HEK293 (cell line): ENCODE measurements at regions not wholly inside any gene's neighbourhood (a gene's known extent, or its start where the extent isn't known, plus 50 kb on each side); places are given as distances from the start of the nearest gene placed in this dataset.

Source experiments
- CTCF ChIA-PET: fragments of 350-600 bp; formaldehyde crosslinking; extraction: SDS; loops from one replicate; lab custom pipeline; 2021; ENCODE audit warnings: antibody characterized with exemption; lab: Yijun Ruan, JAX
- POLR2A ChIA-PET: fragments of 300-600 bp; formaldehyde crosslinking; extraction: SDS; loops from one replicate; lab custom pipeline; 2020; ENCODE audit warnings: antibody characterized with exemption, inconsistent platforms; lab: Yijun Ruan, JAX
- H3K27ac ChIP-seq: fragments of 200-500 bp; sonication (Bioruptor generic); 2 replicates; pipeline ENCODE4 v1.5.1; 2014; ENCODE audit warnings: low read depth, low read length, control low read depth, inconsistent platforms; ENCODE audit errors: extremely low read depth
- H3K36me3 ChIP-seq, 2 experiments: fragments of 200-500 bp in 1 of 2; sonication (Bioruptor generic) in 1 of 2; 1 replicate in 1 of 2; 2 replicates in 1 of 2; pipeline ENCODE4 v1.5.1; 2014 to 2017; ENCODE audit warnings: inconsistent platforms in 2 of 2, low read length in 2 of 2; ENCODE audit not compliant: control insufficient read depth in 2 of 2, insufficient read depth in 1 of 2
- H3K4me1 ChIP-seq: fragments of 200-500 bp; sonication (Bioruptor generic); 2 replicates; pipeline ENCODE4 v1.5.1; 2014; ENCODE audit warnings: mild to moderate bottlenecking, low read length, inconsistent platforms; ENCODE audit not compliant: control insufficient read depth, insufficient read depth
- H3K4me3 ChIP-seq: 2 replicates; pipeline ENCODE4 v1.5.1; 2011; ENCODE audit warnings: low read depth, mild to moderate bottlenecking, control low read depth, low read length, moderate library complexity
- H3K9me3 ChIP-seq: fragments of 200-500 bp; sonication (Bioruptor generic); 2 replicates; pipeline ENCODE4 v1.5.1; 2014; ENCODE audit warnings: low read depth, low read length, inconsistent platforms; ENCODE audit not compliant: control insufficient read depth, insufficient read depth
- OVOL3 ChIP-seq: fragments of 450-650 bp; formaldehyde crosslinking; IDR thresholded peaks from 2 replicates; pipeline ENCODE4 v1.5.1; 2016; ENCODE audit warnings: missing biosample characterization, missing genetic modification characterization
- SP3 ChIP-seq: fragments of 450-650 bp; formaldehyde crosslinking; IDR thresholded peaks from 2 replicates; pipeline ENCODE4 v1.5.1; 2016; ENCODE audit warnings: missing biosample characterization, missing genetic modification characterization
- TCF7L2 ChIP-seq: IDR thresholded peaks from 2 replicates; pipeline ENCODE4 v1.6.1; 2011; ENCODE audit warnings: low read depth, mild to moderate bottlenecking, inconsistent platforms, low read length, moderate library complexity, borderline replicate concordance
- WT1 ChIP-seq: fragments of 450-650 bp; formaldehyde crosslinking; IDR thresholded peaks from 2 replicates; pipeline ENCODE4 v1.5.1; 2016; ENCODE audit warnings: missing biosample characterization, missing genetic modification characterization
- ZBTB7A ChIP-seq: fragments of 450-650 bp; formaldehyde crosslinking; IDR thresholded peaks from 2 replicates; pipeline ENCODE4 v1.5.1; 2016; ENCODE audit warnings: low read depth, missing biosample characterization, missing genetic modification characterization
- ZBTB8A ChIP-seq: fragments of 450-650 bp; formaldehyde crosslinking; IDR thresholded peaks from 2 replicates; pipeline ENCODE4 v1.5.1; 2016; ENCODE audit warnings: missing biosample characterization, missing genetic modification characterization
- ZNF138 ChIP-seq: fragments of 450-650 bp; formaldehyde crosslinking; IDR thresholded peaks from 2 replicates; pipeline ENCODE4 v1.5.1; 2016; ENCODE audit warnings: missing biosample characterization, missing genetic modification characterization, borderline replicate concordance
- ZNF184 ChIP-seq: fragments of 450-650 bp; IDR thresholded peaks from 2 replicates; pipeline ENCODE4 v1.5.1; 2018; ENCODE audit warnings: missing biosample characterization, mild to moderate bottlenecking, missing genetic modification characterization
- ZNF248 ChIP-seq: fragments of 450-650 bp; formaldehyde crosslinking; IDR thresholded peaks from 2 replicates; pipeline ENCODE4 v1.5.1; 2017; ENCODE audit warnings: missing biosample characterization, missing genetic modification characterization
- ZNF266 ChIP-seq: fragments of 450-650 bp; formaldehyde crosslinking; IDR thresholded peaks from 2 replicates; pipeline ENCODE4 v1.5.1; 2016; ENCODE audit warnings: missing biosample characterization, missing genetic modification characterization, low read depth
- ZNF280D ChIP-seq: fragments of 450-650 bp; formaldehyde crosslinking; IDR thresholded peaks from 2 replicates; pipeline ENCODE4 v1.5.1; 2016; ENCODE audit warnings: missing biosample characterization, missing genetic modification characterization
- ZNF354C ChIP-seq: fragments of 450-650 bp; formaldehyde crosslinking; IDR thresholded peaks from 2 replicates; pipeline ENCODE4 v1.5.1; 2016; ENCODE audit warnings: missing biosample characterization, missing genetic modification characterization, low read depth, borderline replicate concordance
- ZNF514 ChIP-seq: fragments of 450-650 bp; formaldehyde crosslinking; IDR thresholded peaks from 2 replicates; pipeline ENCODE4 v1.5.1; 2016; ENCODE audit warnings: missing biosample characterization, missing genetic modification characterization
- ZNF521 ChIP-seq: fragments of 450-650 bp; formaldehyde crosslinking; IDR thresholded peaks from 2 replicates; pipeline ENCODE4 v1.5.1; 2017; ENCODE audit warnings: missing biosample characterization, mild to moderate bottlenecking, missing genetic modification characterization
- ZNF544 ChIP-seq: fragments of 450-650 bp; formaldehyde crosslinking; IDR thresholded peaks from 2 replicates; pipeline ENCODE4 v1.5.0; 2017; ENCODE audit warnings: missing biosample characterization, missing genetic modification characterization
- ZNF555 ChIP-seq: fragments of 450-650 bp; formaldehyde crosslinking; conservative IDR thresholded peaks from 2 replicates; pipeline ENCODE4 v1.5.1; 2017; ENCODE audit warnings: missing biosample characterization, mild to moderate bottlenecking, missing genetic modification characterization, inconsistent platforms
- ZNF558 ChIP-seq: fragments of 450-650 bp; formaldehyde crosslinking; IDR thresholded peaks from 2 replicates; pipeline ENCODE4 v1.5.1; 2016; ENCODE audit warnings: missing biosample characterization, missing genetic modification characterization
- ZNF561 ChIP-seq: fragments of 450-650 bp; IDR thresholded peaks from 2 replicates; pipeline ENCODE4 v1.5.1; 2018; ENCODE audit warnings: missing biosample characterization, missing genetic modification characterization, borderline replicate concordance
- ZNF580 ChIP-seq: fragments of 450-650 bp; formaldehyde crosslinking; IDR thresholded peaks from 2 replicates; pipeline ENCODE4 v1.5.1; 2016; ENCODE audit warnings: missing biosample characterization, missing genetic modification characterization
- ZNF596 ChIP-seq: fragments of 450-650 bp; IDR thresholded peaks from 2 replicates; pipeline ENCODE4 v1.5.0; 2018; ENCODE audit warnings: missing biosample characterization, mild to moderate bottlenecking, missing genetic modification characterization, moderate library complexity
- ZNF623 ChIP-seq: fragments of 450-650 bp; formaldehyde crosslinking; IDR thresholded peaks from 2 replicates; pipeline ENCODE4 v1.5.1; 2016; ENCODE audit warnings: missing biosample characterization, missing genetic modification characterization
- ZNF626 ChIP-seq: fragments of 450-650 bp; sonication (Bioruptor Pico); formaldehyde crosslinking; IDR thresholded peaks from 2 replicates; pipeline ENCODE4 v1.5.1; 2018; ENCODE audit warnings: missing biosample characterization, missing genetic modification characterization, inconsistent platforms
- TF ChIP-seq, protein P1 (sequence below): fragments of 450-650 bp; formaldehyde crosslinking; IDR thresholded peaks from 2 replicates; pipeline ENCODE4 v1.5.1; 2017; ENCODE audit warnings: missing biosample characterization, missing genetic modification characterization
- TF ChIP-seq, protein P2 (sequence below): fragments of 450-650 bp; formaldehyde crosslinking; IDR thresholded peaks from 2 replicates; pipeline ENCODE4 v1.5.1; 2016; ENCODE audit warnings: missing biosample characterization, missing genetic modification characterization, borderline replicate concordance

DNA sequence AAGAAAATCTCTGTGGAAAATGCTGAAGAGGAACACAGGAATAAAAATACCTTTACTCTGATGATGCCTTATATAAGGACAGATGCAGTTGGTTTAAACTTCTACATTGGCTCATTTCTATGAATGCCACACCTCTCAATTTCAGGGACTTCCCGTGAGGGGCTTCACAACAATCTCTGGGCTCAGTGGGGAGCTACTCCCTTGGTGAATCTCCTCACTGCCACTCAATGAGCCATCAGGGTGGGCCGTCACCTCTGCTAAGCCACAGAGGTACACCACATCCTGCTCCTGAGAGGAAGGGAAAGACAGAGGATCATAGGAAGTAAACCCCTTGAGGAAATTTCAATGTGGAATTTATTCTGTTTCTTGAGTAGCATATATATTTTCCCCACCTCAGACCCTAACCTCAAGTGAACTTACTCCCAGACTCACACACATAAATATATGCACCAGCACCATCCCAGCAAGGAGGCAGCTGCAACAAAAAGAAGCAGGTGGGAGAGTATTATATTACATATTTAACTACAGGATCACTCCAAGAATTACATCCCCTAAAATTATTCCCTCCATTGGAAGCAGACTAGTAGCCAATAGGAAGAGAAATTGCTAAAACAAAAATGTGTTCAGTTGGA is 63.3 kb upstream of the PRSS1 start:
- H3K27ac ChIP-seq: no peak overlapping the region
- no peaks in the 10 kb centered on the region for H3K4me1 ChIP-seq
- no peaks in the 10 kb centered on the region for H3K9me3 ChIP-seq
- CTCF ChIA-PET: interaction anchor here (2.4 kb wide), 1 partner anchor 97 kb away, joined by 11 read pairs; no protein-coding TSS in a partner anchor
- TF ChIP-seq, protein P1, sequence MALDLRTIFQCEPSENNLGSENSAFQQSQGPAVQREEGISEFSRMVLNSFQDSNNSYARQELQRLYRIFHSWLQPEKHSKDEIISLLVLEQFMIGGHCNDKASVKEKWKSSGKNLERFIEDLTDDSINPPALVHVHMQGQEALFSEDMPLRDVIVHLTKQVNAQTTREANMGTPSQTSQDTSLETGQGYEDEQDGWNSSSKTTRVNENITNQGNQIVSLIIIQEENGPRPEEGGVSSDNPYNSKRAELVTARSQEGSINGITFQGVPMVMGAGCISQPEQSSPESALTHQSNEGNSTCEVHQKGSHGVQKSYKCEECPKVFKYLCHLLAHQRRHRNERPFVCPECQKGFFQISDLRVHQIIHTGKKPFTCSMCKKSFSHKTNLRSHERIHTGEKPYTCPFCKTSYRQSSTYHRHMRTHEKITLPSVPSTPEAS (tag by site-specific recombination): no peak
- TF ChIP-seq OVOL3 (no peak), ZNF544 (no peak), ZNF248 (no peak), ZNF623 (tag by site-specific recombination) (no peak), ZNF555 (no peak), ZNF580 (no peak), ZNF558 (no peak), ZNF514 (no peak), ZBTB8A (tag by site-specific recombination) (no peak), ZNF561 (no peak), TCF7L2 (no peak), ZNF596 (no peak), ZNF354C (no peak)
- TF ChIP-seq, all 188 proteins: peak for 0
- POLR2A ChIA-PET: no interaction called here
- Histone ChIP-seq H3K36me3 (no peaks in the 10 kb centered on the region), H3K4me3 (no peak overlapping the region)

DNA sequence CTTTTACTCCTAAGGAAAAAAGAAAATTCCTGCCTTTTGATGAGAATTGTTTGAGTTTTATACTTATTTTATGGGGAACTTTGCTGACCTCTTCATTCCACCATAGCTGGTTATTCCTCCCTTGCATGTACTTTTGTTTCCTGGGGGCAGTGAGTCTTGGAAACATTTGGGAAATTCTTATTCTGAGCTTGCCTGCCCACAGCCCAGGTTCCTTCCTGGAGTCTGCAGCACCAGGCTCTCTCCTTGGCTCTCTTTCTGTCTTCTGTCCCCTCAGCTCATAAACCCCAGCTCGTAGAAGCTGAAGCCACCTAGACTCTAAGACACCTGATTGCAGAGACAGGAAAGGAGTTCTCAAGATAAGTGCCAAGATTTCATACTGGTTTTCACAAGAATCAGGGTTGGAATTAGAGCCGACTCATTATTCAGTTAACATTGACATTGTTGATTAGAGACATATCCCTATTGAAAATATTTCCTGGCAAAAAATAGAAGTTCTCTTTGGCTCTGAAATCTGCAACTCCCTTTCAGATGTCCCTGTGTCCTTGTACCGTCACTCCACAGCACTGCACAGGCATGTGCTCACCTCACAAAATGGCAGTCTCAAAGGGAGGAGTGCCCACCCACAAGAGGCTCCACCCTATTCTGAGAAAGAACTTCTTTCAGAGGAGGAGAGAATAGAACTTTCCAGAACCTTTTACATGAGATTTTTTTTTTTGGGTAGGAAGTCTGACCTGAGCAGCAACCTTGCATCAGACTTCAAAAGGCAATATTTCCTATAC is 67.8 kb upstream of the PRSS1 start:
- no peak overlapping the region for H3K4me3 ChIP-seq
- POLR2A ChIA-PET: no interaction called here
- H3K4me1 ChIP-seq: no peaks in the 10 kb centered on the region
- no peaks in the 10 kb centered on the region for H3K9me3 ChIP-seq
- no peaks in the 10 kb centered on the region for H3K36me3 ChIP-seq
- TF ChIP-seq ZNF184 (tag by site-specific recombination): no peak
- TF ChIP-seq ZNF521 (tag by site-specific recombination): no peak
- TF ChIP-seq, protein P2, sequence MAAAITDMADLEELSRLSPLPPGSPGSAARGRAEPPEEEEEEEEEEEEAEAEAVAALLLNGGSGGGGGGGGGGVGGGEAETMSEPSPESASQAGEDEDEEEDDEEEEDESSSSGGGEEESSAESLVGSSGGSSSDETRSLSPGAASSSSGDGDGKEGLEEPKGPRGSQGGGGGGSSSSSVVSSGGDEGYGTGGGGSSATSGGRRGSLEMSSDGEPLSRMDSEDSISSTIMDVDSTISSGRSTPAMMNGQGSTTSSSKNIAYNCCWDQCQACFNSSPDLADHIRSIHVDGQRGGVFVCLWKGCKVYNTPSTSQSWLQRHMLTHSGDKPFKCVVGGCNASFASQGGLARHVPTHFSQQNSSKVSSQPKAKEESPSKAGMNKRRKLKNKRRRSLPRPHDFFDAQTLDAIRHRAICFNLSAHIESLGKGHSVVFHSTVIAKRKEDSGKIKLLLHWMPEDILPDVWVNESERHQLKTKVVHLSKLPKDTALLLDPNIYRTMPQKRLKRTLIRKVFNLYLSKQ (tag by site-specific recombination): no peak
- TF ChIP-seq ZNF626: no peak
- no peak for TF ChIP-seq ZNF280D
- no peak for TF ChIP-seq SP3 (tag by site-specific recombination)
- no peak for TF ChIP-seq ZBTB7A (tag by site-specific recombination)
- no peak for TF ChIP-seq WT1 (tag by site-specific recombination)
- TF ChIP-seq ZNF138: no peak
- TF ChIP-seq ZNF266 (tag by site-specific recombination): no peak
- no peak overlapping the region for H3K27ac ChIP-seq
- CTCF ChIA-PET: interaction anchor here (0.6 to 2.9 kb wide), 3 partner anchors 58 to 196 kb away, joined by 3 to 14 read pairs (median 4); no protein-coding TSS in a partner anchor
